MM.1S (cell line): ENCODE measurements at regions not wholly inside any gene's neighbourhood (a gene's known extent, or its start where the extent isn't known, plus 50 kb on each side); places are given as distances from the start of the nearest gene placed in this dataset.

ENCODE experiments used
- DNase-seq: peaks from one replicate; pipeline ENCODE4 v3.0.0-alpha.2; 2015
- H2AFZ ChIP-seq: fragments of 300-600 bp; sonication (generic); 2 replicates; pipeline ENCODE4 v1.6.0; 2016; ENCODE audit warnings: antibody characterized with exemption, low read length
- H3F3A ChIP-seq: fragments of 300-600 bp; sonication (generic); 2 replicates; pipeline ENCODE4 v1.6.1; 2016; ENCODE audit warnings: mild to moderate bottlenecking, antibody characterized with exemption, low read length, moderate library complexity, mixed read lengths; ENCODE audit not compliant: insufficient read depth
- H3K27ac ChIP-seq: fragments of 300-600 bp; sonication (generic); 2 replicates; pipeline ENCODE4 v1.5.1; 2016; ENCODE audit warnings: mild to moderate bottlenecking, low read length
- H3K27me3 ChIP-seq: fragments of 300-600 bp; sonication (generic); replicated peaks from 2 replicates; pipeline ENCODE4 v1.6.0; 2016; ENCODE audit warnings: low read length; ENCODE audit not compliant: insufficient read depth
- H3K36me3 ChIP-seq: fragments of 300-600 bp; sonication (generic); replicated peaks from 2 replicates; pipeline ENCODE4 v1.6.1; 2016; ENCODE audit warnings: mild to moderate bottlenecking, low read length, mixed read lengths; ENCODE audit not compliant: insufficient read depth
- H3K4me1 ChIP-seq: fragments of 300-600 bp; sonication (generic); 2 replicates; pipeline ENCODE4 v1.6.1; 2016; ENCODE audit warnings: low read length, mixed read lengths
- H3K4me2 ChIP-seq: fragments of 300-600 bp; sonication (generic); 2 replicates; pipeline ENCODE4 v1.6.0; 2016; ENCODE audit warnings: low read depth, low read length
- H3K4me3 ChIP-seq: fragments of 300-600 bp; sonication (generic); 2 replicates; pipeline ENCODE4 v1.5.1; 2016; ENCODE audit warnings: low read length, mixed read lengths
- H3K79me2 ChIP-seq: fragments of 300-600 bp; sonication (generic); 2 replicates; pipeline ENCODE4 v1.6.1; 2016; ENCODE audit warnings: mixed run types, low read length, mixed read lengths
- H3K9ac ChIP-seq: fragments of 300-600 bp; sonication (generic); 2 replicates; pipeline ENCODE4 v1.6.1; 2016; ENCODE audit warnings: low read length, mixed read lengths
- H3K9me2 ChIP-seq: fragments of 300-600 bp; sonication (generic); replicated peaks from 2 replicates; pipeline ENCODE4 v1.6.1; 2016; ENCODE audit warnings: mild to moderate bottlenecking, low read length, mixed read lengths; ENCODE audit not compliant: insufficient read depth
- H3K9me3 ChIP-seq: fragments of 300-600 bp; sonication (generic); replicated peaks from 2 replicates; pipeline ENCODE4 v1.6.1; 2016; ENCODE audit warnings: mild to moderate bottlenecking, low read length, mixed read lengths; ENCODE audit not compliant: insufficient read depth
- H4K20me1 ChIP-seq: fragments of 300-600 bp; sonication (generic); 2 replicates; pipeline ENCODE4 v1.6.1; 2016; ENCODE audit warnings: mild to moderate bottlenecking, low read length, moderate library complexity, mixed read lengths; ENCODE audit not compliant: insufficient read depth
- EZH2 ChIP-seq: fragments of 300-600 bp; sonication (generic); optimal IDR thresholded peaks from 2 replicates; pipeline ENCODE3; 2017; ENCODE audit warnings: low read depth, mild to moderate bottlenecking, antibody characterized with exemption, low read length, mixed read lengths
- EZH2phosphoT487 ChIP-seq: fragments of 300-600 bp; sonication (generic); IDR thresholded peaks from 2 replicates; pipeline ENCODE4 v1.6.1; 2018; ENCODE audit warnings: antibody characterized with exemption, low read length
- TF ChIP-seq, protein P1 (sequence below): fragments of 300-600 bp; sonication (generic); IDR thresholded peaks from 2 replicates; pipeline ENCODE4 v1.5.1; 2016; ENCODE audit warnings: antibody characterized with exemption, low read length, mixed read lengths

DNA sequence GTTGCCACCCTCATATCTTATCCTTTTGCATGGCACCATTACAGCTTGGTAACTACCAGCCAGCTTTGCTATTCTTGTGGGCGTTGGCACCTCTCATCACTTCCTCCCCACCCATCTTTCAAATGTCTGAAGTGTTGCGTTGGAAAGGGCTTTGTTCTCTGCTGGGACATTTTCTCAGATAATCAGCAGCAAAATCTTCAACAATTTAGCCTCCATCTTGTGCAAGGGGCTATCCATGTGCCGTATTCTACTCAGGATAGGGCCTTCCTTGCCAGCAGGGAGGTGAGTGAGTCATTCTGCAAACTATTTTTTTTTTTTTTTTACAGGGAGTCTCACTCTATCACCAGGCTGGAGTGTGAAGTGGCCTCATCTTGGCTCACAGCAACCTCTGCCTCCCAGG lies 62.1 kb upstream of the NUDT12 start:
- H3K4me3 ChIP-seq = no peak overlapping the region
- H3K9me2 ChIP-seq = no peaks in the 10 kb centered on the region
- H3K79me2 ChIP-seq = no peaks in the 10 kb centered on the region
- no peak overlapping the region for H3K9ac ChIP-seq
- H3K9me3 ChIP-seq = no peaks in the 10 kb centered on the region
- H3K4me2 ChIP-seq = no peak overlapping the region
- no peaks in the 10 kb centered on the region for H4K20me1 ChIP-seq
- H3K4me1 ChIP-seq = no peaks in the 10 kb centered on the region
- no peak for DNase-seq
- no peaks in the 10 kb centered on the region for H3K27me3 ChIP-seq
- H2AFZ ChIP-seq = no peak overlapping the region
- H3K36me3 ChIP-seq = no peaks in the 10 kb centered on the region
- no peaks in the 10 kb centered on the region for H3F3A ChIP-seq
- no peak overlapping the region for H3K27ac ChIP-seq
- TF ChIP-seq EZH2phosphoT487 = no peak
- TF ChIP-seq, protein P1, sequence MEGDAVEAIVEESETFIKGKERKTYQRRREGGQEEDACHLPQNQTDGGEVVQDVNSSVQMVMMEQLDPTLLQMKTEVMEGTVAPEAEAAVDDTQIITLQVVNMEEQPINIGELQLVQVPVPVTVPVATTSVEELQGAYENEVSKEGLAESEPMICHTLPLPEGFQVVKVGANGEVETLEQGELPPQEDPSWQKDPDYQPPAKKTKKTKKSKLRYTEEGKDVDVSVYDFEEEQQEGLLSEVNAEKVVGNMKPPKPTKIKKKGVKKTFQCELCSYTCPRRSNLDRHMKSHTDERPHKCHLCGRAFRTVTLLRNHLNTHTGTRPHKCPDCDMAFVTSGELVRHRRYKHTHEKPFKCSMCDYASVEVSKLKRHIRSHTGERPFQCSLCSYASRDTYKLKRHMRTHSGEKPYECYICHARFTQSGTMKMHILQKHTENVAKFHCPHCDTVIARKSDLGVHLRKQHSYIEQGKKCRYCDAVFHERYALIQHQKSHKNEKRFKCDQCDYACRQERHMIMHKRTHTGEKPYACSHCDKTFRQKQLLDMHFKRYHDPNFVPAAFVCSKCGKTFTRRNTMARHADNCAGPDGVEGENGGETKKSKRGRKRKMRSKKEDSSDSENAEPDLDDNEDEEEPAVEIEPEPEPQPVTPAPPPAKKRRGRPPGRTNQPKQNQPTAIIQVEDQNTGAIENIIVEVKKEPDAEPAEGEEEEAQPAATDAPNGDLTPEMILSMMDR = no peak

DNA sequence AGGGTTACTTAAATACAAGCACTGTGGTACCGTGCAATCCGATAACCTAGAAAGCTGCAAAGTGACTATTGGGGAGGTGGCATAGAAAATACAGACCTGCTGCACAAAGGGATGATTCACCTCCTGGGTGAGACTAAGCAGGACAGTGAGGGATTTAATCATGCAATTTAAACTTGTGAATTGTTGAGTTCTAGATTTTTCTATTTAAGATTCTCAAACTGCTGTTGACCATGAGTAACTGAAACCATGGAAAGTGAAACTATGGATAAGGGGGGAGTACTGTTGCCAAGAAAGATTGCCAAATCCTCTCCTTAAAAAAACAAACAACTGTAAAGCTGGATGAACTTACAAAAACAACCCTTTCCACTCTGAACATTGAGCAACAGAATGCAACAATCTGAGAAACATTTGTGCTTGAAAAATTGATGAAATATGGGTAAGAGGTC lies 61.5 kb upstream of the NUDT12 start:
- Histone ChIP-seq H3K9me2 (no peaks in the 10 kb centered on the region), H3K27ac (no peak overlapping the region), H3K4me2 (no peak overlapping the region), H3K4me1 (no peaks in the 10 kb centered on the region), H3K4me3 (no peak overlapping the region), H3K9ac (no peak overlapping the region), H2AFZ (no peak overlapping the region), H3K9me3 (no peaks in the 10 kb centered on the region), H3K27me3 (no peaks in the 10 kb centered on the region), H3K36me3 (no peaks in the 10 kb centered on the region), H3F3A (no peaks in the 10 kb centered on the region), H3K79me2 (no peaks in the 10 kb centered on the region), H4K20me1 (no peaks in the 10 kb centered on the region)
- no peak for DNase-seq
- TF ChIP-seq, protein P1 = no peak
- TF ChIP-seq EZH2 = no peak
- TF ChIP-seq EZH2phosphoT487 = no peak

DNA sequence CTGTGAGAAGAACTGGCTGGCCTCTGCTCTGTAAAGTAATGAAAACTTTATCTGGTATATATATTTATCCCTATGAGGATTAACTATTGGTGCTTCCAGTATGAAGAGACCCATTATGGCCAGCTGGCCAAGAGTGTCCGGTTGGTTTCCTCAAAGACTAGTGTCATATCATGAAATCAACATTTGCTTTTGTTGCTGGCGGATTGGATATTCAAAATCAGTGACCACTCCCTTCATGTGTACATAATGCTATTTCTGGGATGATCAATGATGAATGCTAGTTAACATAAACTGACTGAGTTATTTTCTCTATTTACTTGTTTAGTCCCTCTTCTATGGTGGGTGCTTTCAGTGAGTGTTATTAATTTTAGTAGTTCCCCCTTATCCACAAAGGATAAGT lies 60.8 kb upstream of the NUDT12 start:
- Histone ChIP-seq H3K9me3 (no peaks in the 10 kb centered on the region), H3K79me2 (no peaks in the 10 kb centered on the region), H3K27me3 (no peaks in the 10 kb centered on the region), H3K9ac (no peak overlapping the region), H2AFZ (no peak overlapping the region), H3K4me1 (no peaks in the 10 kb centered on the region), H3K4me2 (no peak overlapping the region), H3K36me3 (no peaks in the 10 kb centered on the region), H3K27ac (no peak overlapping the region), H3K9me2 (no peaks in the 10 kb centered on the region), H4K20me1 (no peaks in the 10 kb centered on the region), H3F3A (no peaks in the 10 kb centered on the region), H3K4me3 (no peak overlapping the region)
- TF ChIP-seq EZH2phosphoT487 (no peak), EZH2 (no peak)
- TF ChIP-seq, protein P1 = no peak
- DNase-seq = no peak

DNA sequence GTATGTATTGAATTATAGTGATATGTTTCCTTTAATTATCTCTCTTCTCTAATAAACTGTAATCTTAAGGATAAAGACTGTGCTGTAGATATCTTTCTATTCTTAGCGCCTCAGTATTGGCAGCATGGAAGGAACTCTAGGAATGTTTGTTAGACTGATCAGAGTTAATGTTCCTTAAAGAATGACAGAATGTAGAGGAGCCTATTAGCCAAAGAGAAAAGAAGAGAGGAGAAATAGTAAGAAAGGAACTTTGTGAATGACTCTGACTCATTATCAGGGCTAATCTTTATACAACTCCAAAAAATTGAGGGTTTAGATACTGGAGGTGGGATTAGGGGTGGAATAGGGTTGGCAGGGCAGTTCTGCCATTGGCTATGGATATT lies 59.0 kb upstream of the NUDT12 start:
- TF ChIP-seq, protein P1 = no peak
- Histone ChIP-seq H3K9me2 (no peaks in the 10 kb centered on the region), H3K36me3 (no peaks in the 10 kb centered on the region), H3K4me3 (no peak overlapping the region), H3K27ac (no peak overlapping the region), H3K9ac (no peak overlapping the region), H3F3A (no peaks in the 10 kb centered on the region), H3K4me1 (no peaks in the 10 kb centered on the region), H3K4me2 (no peak overlapping the region), H4K20me1 (no peaks in the 10 kb centered on the region), H3K79me2 (no peaks in the 10 kb centered on the region), H3K27me3 (no peaks in the 10 kb centered on the region), H2AFZ (no peak overlapping the region), H3K9me3 (no peaks in the 10 kb centered on the region)
- DNase-seq = no peak
